Non-pigmented ciliary epithelial cell (primary cell): ENCODE measurements at regions not wholly inside any gene's neighbourhood (a gene's known extent, or its start where the extent isn't known, plus 50 kb on each side); places are given as distances from the start of the nearest gene placed in this dataset.

Experiments
- DNase-seq: peaks from one replicate; pipeline ENCODE4 v3.0.0-alpha.2; 2010; ENCODE audit warnings: low read depth

DNA sequence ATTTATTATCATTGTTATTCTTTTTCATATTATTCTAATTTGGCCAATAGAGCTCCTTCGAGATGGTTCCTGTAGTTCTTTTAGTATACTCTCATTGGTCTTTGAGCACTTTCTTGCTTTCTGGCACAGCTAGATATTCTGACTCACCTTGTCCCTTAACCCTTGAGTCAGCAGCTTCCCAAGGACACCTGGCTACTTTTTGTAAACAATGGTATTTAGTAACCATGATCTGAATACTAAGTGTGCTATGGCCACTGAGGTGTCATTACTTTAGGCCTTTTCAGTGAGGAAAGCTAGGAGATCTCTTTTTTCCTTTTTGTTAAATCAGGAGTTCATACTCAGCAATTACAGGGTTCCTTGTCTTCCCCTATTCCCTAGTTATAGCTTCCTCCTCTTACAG, 126.5 kb upstream of the CITED2 start:
- no peak for DNase-seq

DNA sequence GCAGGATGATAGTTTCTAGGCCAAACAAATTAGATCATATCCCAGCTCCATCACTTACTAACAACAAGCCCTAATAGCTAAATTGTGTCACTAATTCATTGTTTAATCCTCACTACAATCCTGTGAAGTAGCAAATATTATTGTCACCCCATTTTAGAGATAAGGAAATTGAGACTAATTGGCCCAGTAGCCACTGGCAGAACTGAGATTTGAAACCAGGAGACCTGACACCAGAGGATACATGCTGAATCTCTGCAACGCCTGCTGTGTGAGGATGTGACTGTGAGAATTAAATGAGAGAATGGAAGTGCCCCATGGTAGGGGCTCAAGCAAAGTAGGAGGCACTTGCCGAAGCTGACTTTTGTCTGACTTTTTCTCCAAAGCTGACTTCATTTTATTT, 124.3 kb upstream of the CITED2 start:
- no peak for DNase-seq

DNA sequence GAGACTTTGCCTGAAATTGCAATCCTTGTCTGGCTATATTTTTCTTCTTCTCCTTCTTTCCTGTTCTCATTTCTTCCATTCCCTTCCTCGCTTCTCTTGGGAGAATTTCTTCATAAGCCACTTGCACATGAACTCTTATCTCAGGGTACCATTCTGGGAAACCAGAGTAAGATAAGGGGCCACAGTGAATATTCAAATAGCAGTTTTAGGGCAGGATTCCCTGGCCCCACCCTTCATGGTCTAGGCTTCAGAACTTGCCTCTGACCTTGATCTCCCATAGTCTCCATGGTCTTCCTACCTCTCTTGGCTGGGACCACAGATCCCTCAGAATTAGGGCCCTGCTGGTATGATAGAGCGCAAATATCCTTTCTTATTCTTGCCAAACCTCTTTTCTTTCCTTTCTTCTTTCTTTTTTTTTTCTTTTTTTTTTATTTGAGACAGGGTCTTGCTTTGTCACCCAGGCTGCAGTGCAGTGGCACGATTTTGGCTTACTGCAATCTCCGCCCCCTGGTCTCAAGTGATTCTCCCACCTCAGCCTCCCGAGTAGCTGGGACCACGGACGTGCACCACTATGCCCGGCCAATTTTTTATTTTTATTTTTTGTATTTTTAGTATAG, 123.0 kb upstream of the CITED2 start:
- no peak for DNase-seq

DNA sequence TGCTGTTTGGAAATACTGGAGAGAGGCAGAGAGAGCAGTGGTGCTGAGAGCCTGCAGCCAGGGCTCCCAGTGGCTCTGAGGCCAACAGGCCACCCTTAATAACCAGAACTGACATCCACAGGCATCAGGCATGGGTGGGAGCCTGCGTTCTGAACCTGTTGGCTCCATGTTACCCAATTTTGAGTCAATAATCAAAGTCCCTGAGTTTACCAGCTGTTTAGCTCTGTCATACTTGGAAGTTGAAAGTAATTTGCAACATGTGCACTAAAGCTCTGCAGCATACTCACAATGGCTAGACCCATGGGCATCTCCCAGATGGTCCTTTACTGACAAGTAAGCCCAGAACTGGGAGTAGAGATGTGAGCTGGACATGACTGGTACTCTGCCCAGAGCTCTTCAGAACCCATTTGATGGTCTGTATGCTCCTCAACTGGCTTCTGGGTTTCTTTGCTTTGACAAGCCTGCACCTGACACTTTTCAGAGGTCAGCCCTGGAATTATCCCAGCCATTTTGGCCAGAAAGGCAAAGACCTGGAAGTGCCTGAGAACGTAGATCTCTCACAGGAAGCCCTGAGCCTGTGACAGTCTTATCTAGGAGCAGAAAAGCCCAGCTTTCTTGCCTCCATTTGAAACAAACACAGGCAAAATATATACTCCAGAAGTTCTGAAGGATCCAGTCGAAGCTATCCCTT, 122.4 kb upstream of the CITED2 start:
- no peak for DNase-seq

DNA sequence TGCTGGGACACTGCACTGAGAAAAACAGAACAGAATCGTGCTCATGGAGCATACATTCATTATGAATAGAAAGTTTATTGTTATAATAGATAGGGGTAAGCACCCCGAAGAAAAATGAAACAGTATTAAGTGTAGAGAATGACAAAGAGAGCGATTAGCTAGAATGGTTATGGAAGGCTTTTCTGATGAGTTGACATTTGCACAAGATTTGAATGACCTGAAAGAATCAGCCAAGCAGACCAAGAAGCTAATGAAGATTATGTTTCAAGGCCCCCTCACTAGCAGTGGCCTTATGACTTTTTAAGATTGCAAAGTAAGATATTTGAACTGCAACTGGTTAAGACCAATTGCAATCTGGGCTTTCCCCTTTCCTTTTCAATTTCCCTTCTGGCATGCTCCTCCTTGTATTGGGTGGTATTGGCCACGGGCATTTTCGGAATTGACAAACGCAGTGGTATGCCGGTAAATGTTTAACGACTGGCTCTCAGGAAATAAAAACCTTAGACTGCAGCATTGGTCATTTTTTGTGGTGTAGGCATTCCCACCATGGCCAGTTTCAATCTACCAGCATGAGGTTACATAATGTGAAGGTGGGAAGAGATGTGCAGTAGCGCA, 120.0 kb upstream of the CITED2 start:
- DNase-seq, result no peak

DNA sequence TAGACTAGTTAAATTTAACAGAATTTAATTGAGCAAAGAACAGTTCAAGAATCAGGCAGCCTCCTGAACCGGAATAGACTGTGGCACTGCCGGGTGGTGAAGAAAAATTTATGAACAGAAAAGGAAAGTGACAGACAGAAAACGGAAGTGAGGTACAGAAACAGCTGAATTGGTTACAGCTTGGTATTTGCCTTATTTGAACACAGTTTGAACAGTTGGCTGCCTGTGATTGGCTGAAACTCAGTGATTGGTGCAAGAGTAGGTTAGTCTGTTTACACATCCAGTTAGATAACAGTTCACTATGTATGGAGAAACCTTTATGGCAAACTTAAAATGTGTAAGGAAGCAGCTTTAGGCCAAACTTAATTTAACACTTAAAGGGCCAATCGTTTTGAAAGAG, 116.0 kb upstream of the CITED2 start:
- no peak for DNase-seq

DNA sequence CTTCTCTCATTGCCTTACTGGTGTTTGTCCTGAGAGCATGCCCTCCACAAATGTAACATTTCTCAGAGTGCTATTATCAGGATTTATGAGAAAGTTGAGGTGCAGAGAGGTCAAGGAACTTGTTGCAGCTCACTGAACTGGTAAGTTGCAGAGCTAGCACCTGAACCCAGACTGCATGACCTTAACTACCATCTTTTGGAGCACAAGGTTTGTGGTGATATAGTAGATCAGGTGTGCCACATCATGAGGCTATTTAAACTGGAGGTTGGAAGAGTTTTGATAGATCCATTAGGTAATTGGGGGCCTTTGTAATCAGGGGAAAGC, 112.0 kb upstream of the CITED2 start:
- no peak for DNase-seq

DNA sequence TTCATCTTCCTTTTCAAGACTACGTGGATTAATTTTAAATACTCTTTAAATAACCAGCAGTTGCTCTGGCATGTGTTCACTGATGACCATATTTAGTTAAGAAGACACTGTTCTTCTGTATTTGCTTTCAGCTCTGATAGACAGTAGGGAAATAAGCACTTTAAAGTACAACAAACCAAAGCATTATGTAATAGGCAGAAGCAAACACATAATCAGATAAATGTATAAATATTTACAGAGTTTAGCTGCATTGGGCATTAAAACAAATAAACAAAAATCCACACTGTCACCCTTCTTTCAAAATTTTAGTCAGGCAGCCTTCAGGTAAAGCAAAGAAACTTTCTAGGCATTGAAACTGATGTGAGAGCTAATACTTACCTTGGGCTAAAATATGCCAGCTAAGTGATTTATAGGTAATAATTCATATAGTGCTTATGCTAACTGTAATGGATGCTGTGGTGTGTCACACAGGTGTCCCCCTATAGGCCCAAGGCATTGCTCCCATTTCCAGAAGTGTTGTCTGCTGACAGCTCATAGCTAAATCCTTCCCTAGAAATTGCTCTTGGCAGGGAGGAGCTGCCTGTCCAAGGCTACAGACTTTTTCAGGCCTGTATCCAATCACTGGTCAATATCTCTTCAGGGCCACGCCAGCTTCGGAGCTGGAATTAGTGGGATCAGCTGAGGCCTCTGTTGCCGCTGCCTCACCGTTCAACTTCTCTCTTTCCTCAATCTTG, 111.5 kb upstream of the CITED2 start:
- no peak for DNase-seq

DNA sequence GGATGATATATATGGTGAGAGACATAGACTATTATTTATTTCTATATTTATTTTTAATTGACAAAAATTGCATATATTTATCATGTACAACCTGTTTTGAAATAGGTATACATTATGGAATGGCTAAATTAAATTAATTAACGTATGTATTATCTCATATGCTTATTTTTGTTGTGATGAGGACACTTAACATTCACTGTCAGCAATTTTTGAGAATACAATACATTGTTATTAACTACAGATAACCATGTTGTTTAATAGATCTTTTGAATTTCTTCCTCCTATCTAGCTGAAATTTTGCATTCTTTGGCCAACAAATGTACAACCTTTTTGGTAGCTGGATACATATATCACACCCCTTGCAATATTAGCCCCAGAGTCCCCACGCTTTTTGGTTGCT, 110.7 kb upstream of the CITED2 start:
- DNase-seq, result no peak

DNA sequence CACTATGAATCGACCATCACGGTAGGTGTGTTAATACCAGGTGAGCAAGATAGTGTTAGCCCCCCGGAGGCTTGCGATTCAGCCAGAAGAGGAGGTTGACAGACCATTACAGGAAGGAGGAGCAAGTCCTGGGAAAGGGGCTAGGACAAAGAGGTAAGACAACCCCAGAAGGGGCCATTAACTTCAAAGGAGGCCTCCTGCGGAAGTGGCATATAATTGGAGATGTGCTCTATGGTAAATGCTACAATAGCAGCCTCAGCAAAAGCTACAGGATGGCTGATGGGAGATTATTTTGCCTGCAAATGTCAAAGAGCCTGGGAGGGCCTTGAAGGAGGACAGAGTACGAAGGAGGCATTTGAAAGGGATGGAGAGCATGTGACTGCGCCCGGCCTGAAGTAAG, 108.6 kb upstream of the CITED2 start:
- DNase-seq, result no peak

DNA sequence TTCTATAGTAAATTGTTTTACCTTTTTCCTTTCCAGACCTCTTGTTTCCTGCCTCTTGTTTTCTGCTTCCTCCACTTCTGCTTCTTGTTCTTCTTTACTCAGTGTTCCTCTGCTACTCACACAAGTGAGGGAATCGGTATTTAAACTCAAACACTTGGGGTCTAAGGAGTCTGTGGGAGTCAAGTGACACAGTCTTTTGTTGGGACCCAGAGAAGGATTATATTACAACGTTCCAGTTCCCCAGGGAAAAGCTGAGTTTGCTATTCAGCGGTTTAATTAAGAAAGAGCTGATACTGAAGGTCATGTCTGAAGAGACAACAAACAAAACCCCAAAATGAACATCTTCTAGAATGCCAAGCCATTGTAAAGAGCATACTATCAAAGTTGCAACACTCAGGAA, 107.8 kb upstream of the CITED2 start:
- DNase-seq, result no peak

DNA sequence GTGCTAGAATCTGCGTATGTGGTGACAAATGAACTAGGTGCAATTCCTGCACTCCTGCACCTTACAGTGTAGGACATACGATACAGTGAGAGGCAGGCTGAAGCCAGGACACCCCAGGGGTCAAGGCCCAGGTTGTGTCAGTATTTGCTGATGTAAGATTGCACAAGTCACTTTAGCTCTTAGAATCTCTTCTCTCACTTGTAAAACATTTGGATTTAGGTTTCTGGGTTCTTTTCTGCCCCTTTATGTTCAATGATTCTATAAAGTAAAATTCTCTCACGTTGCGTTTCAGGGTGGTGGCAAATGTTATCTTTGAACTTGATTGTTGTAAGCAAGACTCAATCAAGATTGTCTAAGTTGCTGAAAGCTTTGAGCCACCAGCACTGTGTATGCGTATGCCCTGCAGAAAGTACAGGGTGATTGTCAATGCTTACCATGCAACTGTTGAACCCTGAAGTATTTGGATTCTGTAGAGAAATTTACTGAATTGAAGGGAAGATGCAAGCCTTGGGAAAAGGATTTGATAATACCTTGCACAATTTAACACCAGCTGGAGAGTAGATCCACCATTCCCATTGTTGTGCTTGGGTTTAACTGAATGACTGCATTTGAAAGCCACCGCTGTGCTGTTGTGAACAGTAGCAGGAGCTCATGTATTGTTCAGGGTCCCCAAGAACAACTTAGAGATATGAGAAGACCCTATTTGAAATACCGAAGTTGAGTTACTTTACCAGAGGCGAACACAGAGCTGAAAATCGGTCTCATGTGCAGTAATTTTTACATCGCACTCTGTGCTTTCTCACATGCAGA, 106.1 kb upstream of the CITED2 start:
- DNase-seq, result no peak

DNA sequence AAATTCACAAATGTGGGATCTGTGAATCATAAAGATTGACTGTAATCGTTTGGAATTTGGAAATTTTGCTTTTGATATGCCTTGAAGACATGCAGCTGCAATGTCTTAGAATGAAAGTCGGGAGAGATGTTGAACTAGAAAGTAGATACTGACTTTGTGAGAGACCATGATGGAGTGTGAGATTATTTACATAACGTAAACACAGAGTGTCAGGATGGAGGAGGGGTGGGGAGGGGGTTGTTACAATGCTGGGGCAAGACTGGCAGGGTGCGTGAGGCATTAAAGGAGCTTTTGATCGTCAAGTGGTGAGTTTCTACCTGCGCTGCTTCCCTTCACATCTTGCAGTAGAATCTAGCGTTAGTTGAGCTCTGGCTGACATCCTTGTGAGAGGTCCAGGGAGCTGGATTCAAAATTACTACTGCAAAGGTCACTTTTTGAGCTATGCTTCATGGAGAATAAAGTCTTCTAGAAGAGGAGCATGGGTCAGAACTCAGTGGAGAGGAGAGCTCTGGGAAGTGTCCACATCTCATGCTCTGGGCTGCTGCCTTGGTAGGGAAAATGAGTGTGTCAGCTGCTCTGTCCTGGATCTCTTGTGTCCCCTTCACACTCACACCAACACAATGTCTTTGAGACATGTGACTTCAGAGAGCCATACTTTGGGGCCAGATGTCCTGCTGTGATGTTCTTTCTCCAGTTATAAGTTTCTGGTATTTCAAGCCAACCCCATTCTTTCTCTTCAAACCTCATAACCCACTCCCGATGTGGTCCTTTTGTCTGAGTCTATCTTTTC, 105.2 kb upstream of the CITED2 start:
- DNase-seq, result no peak

DNA sequence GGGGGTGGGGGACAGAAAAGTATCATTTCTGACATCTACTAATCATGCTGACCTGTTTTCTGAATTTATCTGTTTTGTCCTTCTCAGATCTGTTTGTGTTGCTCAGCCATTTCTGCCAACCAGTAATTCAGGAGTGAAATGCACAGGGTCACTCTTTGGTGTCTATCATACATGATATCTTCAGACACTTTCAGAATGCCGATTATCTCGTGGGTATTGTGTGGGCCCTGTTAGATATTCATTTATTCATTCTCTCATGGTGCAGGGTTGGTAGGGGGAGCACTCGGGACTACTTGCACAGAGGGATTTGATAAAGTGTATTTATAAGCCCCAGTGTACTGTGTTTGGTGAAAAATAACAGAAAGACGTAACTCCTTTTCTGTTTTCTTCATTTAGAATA, 101.2 kb upstream of the CITED2 start:
- no peak for DNase-seq

DNA sequence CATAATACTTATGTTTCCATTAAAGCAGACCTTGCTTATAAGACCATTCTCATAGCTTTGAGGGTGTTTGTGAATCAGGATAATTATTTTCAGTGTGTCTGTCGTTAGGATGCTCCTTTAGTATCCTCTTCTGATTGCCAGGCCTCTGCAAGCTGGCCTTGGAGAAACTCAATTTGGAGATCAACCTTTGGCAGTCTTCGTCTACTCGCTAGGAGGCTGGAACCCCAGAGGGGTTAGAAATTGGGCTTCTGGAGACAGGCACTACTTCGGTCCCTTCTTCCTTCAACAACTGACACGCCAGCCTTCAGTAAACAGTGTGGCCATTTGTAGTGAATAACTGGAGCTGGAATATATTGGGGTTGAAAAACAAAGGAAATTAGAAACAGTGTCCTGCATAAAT, 100.8 kb upstream of the CITED2 start:
- no peak for DNase-seq

DNA sequence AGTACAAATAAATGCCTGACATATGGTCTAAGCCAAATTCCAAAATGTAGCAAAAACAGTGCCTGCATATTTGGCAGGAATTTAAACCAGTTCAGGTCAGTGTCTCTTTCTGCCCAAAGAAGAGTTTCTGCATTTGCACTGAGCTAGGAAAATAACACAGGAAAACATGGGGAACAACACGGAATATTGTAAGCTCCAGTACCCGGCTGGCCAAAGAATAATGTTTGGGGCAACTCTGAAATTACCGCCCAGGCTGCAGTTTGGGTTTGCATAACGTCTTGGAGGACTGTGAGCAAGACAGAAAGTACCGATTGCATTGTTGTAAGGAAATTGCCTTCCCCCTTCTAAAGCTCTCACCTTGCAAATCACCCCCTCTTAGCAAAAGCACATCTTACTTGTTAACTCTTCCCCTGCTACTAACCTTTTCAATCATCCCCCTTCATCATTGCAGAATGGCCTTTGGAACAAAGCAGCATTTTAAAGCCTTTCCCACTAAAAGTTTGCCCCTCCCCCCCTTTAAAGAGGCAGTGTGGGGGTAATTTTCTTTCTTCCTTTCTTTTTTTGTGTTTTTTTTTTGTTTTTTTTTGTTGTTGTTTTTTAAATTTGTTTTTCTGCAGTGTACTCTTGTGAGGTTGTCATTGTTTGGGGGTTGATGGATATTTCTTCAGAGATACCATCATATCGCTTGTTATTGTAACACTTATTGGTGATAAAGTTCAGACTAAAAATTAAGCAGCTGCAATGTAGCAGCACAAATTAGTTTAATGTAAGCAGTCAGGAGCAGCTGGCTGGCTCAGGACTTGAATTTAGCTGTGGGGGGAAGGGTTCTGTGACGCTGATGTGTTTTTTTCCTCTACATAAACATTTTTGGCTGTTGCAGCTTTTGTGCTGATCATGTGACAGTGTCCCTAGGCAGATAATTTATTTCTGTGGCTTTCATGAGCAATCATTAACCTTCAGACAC, 100.0 kb upstream of the CITED2 start:
- no peak for DNase-seq

DNA sequence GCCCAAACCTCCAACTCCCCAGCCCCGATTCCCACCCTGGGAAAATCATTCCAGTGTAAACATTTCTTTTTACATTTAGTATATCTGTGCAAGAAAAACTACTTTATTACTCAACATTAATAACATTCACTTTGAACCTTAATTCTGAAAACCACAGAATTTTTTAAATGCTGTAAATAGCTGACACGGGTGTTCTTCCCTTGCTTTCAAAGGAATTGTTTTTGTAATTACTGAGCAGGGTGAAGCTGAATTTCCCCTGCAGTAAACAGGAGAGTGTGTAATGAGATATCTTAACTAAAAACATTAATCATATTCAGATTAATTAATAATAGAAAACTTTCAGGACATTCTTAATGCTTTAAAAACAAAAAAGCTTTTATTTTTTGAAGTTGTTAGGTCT, 99.3 kb upstream of the CITED2 start:
- DNase-seq, result no peak

DNA sequence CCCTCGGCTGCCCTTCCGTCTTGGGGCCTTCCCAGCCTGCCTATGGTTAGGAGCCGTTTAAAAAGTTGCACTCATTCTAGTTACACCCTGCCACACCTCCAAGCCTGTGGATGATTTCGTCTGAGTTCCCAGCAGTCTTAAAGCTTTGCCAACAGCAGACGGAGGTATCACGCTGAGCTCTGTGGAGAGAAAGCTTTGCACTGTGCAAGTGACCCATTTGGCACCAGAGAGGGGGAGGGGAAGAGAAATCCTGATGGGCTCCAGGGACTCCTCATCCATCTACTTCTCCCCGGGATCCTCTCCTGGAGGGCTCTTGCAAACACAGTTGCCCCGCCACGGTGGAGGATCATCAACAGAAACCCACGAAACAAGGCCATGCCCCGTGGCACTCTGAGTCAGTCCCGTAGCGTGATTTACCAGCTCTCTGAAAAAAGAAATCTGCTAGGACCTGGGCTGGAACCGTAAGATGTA, 98.8 kb upstream of the CITED2 start:
- no peak for DNase-seq

DNA sequence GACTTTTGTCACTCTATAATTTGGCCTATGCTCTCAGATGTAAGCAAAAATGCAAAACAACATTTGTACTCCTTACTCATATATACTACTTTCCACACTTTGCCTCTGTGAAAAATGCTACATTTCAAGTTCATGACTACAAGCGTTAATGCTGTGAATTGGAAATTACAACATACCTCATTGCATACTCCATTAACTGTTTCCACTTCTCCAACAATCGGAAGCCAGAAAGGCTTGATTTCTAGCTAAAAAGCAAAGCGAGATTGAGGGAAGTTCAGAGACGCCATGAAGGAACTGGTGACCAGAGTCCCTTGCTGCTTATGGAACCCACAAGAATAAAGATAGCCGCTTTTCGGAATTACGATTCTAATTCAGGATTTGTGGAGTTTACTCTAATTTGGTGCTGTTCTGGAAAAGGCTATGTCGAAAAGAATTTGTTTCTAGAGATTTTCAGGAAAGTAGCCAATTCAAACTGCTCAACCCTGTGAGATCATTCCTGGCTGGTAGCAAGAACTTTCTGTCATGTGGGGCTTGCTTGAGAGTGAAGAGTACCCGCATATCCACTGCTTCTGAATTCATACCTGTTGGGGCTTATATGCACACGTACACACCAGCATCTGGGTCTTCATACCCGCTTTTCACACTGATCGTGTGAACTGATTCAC, 98.0 kb upstream of the CITED2 start:
- DNase-seq, result no peak

DNA sequence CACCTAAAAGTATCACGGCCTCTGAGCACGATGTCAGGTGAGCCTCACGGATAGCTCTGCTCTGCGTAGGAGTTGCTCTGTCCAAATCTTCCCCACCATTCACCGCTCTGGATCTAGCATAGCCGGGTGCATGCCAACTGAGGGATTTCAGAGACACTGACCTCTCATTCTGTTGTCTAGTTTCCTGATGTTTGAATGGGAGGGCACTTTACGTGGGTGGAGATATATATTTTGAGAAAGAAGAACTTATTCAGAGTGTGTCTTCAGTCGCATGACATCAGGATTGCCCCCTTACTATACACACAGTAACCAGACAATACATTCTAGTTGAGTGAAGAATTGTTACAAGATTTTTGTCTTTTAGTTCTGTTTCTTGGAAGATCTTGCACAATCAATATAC, 96.5 kb upstream of the CITED2 start:
- no peak for DNase-seq
